ENCODE measurements at regions not wholly inside any gene's neighbourhood (a gene's known extent, or its start where the extent isn't known, plus 50 kb on each side); places are given as distances from the start of the nearest gene placed in this dataset.

DNA sequence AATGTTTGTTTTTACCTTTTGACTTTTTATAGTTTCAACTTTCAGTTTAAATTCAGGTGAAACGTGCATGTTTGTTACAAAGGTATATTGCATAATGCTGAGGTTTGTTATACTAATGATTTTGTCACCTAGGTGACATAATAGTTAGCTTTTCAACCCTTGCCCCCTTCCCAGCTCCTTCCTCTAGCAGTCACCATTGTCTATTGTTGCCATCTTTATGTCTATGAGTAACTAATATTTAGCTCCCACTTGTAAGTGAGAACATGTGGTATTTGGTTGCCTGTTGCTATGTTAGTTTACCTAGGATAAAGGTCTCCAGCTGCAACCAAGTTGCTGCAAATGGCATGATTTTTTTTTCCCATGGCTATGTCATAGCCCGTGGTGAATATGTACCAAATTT is 322.3 kb upstream of the SETBP1 start:
- TF ChIP-seq EZH2 (IDR thresholded peaks at IDR 0.05; ENCODE audit: borderline replicate concordance, insufficient read depth, low read depth, low read length, poor library complexity, severe bottlenecking) = no peak
- TF ChIP-seq, protein P1, sequence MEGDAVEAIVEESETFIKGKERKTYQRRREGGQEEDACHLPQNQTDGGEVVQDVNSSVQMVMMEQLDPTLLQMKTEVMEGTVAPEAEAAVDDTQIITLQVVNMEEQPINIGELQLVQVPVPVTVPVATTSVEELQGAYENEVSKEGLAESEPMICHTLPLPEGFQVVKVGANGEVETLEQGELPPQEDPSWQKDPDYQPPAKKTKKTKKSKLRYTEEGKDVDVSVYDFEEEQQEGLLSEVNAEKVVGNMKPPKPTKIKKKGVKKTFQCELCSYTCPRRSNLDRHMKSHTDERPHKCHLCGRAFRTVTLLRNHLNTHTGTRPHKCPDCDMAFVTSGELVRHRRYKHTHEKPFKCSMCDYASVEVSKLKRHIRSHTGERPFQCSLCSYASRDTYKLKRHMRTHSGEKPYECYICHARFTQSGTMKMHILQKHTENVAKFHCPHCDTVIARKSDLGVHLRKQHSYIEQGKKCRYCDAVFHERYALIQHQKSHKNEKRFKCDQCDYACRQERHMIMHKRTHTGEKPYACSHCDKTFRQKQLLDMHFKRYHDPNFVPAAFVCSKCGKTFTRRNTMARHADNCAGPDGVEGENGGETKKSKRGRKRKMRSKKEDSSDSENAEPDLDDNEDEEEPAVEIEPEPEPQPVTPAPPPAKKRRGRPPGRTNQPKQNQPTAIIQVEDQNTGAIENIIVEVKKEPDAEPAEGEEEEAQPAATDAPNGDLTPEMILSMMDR (IDR thresholded peaks at IDR 0.05) = no peak

All from B cell (primary cell).